Activated T-helper 17 cell treated with anti-CD3 and anti-CD28 coated beads, Interleukin-2, amount 50 U/mL, for 72 hours (primary cell): ENCODE measurements at regions not wholly inside any gene's neighbourhood (a gene's known extent, or its start where the extent isn't known, plus 50 kb on each side); places are given as distances from the start of the nearest gene placed in this dataset.

Experiments
- ATAC-seq: fragments of 150-1000 bp; cut with Tn5 transposase; replicated peaks from 2 replicates; pipeline ENCODE4 v1.10.0; 2021; ENCODE audit warnings: mild to moderate bottlenecking, moderate library complexity
- H3K27ac Mint-ChIP-seq: one replicate; pipeline ENCODE4 v1.8.0; 2022; ENCODE audit warnings: mixed read lengths
- H3K27me3 Mint-ChIP-seq: one replicate; pipeline ENCODE4 v1.8.0; 2022; ENCODE audit warnings: mixed read lengths
- H3K36me3 Mint-ChIP-seq: one replicate; pipeline ENCODE4 v1.8.0; 2022; ENCODE audit warnings: low read depth, mild to moderate bottlenecking, mixed read lengths
- H3K4me1 Mint-ChIP-seq: one replicate; pipeline ENCODE4 v1.8.0; 2022; ENCODE audit warnings: mixed read lengths
- H3K4me3 Mint-ChIP-seq: one replicate; pipeline ENCODE4 v1.8.0; 2022; ENCODE audit warnings: mild to moderate bottlenecking, mixed read lengths
- H3K9me3 Mint-ChIP-seq: one replicate; pipeline ENCODE4 v1.8.0; 2022; ENCODE audit warnings: mixed read lengths

DNA sequence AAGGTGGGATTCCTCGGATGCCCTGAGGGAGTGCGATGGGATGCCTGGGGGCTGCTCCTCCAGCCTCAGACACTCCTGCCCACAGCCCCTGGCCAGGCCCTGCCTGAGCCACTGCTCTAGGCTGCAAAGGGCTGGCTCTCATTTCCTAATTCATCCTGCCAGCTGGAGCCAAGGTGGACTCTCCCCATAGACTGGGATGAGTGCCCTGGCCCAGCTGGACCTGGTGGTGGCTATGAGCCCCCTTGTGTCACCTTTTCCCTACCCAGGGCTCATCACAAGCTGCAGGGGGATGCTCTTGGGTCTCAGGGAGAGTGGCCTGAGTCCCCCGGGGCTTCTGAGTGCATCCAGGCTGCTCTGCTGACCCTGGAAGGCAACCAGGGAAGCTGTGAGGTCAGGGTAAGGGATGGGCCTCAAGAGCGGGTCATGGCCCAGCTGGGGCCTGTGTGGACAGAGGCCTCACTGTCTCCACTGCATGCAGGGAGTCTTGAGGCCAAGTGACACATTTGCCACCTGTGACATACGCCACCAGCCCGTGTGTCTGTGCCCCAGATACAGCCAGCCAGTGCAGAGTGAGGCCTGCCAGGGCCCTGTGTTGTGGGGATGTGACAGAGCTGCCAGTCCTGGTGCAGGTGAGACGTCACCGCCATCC is 102.7 kb upstream of the IER5L start:
- Mint-ChIP-seq H3K36me3 (no peaks in the 10 kb centered on the region), H3K9me3 (no peaks in the 10 kb centered on the region), H3K4me1 (no peaks in the 10 kb centered on the region), H3K27ac (no peak overlapping the region), H3K27me3 (peaks cover under 1% of the 10 kb centered on the region), H3K4me3 (no peak overlapping the region)
- ATAC-seq, result no peak

DNA sequence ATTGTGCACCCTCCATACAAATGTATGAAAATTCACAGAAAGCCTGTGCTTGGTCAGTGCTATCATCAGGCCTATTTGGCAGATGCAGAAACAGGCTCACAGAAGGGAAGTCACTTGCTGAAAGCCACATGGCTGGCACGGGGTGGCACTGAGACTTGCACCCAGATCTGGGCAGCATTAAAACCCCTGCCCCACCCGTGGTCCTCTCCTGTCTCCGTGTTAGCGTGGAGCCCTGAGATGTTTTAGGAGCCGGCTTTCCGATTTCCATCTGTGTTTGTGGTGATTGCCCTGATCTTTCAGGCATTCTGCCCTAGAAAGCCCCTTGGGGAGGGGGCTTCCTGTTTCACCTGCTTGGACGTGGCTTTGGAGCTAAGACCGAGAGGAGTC is 102.2 kb upstream of the IER5L start:
- no peak for ATAC-seq
- H3K27ac Mint-ChIP-seq, result no peak overlapping the region
- H3K36me3 Mint-ChIP-seq, result no peaks in the 10 kb centered on the region
- H3K4me3 Mint-ChIP-seq, result no peak overlapping the region
- no peaks in the 10 kb centered on the region for H3K9me3 Mint-ChIP-seq
- peaks cover 4% of the 10 kb centered on the region for H3K27me3 Mint-ChIP-seq
- no peaks in the 10 kb centered on the region for H3K4me1 Mint-ChIP-seq

DNA sequence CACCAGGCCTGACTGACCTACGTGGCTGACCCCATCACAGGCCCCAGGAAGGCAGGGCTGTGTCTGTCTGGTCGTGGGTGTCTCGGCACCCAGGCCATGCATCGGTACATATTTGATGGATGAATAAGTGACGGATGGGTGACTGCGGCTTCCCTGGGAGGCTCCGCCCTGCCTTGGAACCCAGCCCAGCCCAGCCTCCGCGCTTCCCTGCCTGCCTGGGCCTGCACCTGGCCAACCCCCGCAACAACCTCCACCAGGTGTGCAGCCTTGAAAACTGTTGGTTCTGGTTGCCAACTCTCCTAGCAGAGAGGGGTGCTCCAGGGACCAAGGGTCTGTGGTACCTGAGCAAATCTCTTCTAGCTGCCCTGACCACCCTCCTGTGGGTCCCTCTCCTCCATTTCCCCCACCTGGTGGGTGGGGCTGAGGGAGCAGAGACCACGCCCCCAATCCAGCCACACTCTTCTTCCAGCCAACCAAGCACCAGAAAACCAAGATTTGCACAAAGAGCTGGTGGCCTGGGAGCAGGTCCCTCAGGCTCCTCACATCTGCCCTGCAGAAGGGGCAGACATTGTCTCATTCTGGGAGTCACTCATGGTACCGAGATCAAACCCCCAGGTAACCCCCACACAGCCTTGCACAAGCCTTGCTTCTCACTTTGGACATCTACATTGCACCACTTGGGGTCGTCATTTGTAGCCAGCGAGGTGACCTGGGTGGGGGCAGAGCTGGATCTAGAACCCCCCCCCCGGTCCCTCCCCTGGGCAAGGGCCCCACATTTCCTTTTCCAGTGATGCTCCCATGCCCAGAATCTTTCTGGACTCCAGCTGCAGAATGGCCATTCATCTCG is 100.6 kb upstream of the IER5L start:
- H3K27me3 Mint-ChIP-seq, result peaks cover 4% of the 10 kb centered on the region
- H3K27ac Mint-ChIP-seq, result no peak overlapping the region
- no peaks in the 10 kb centered on the region for H3K4me1 Mint-ChIP-seq
- no peaks in the 10 kb centered on the region for H3K9me3 Mint-ChIP-seq
- H3K36me3 Mint-ChIP-seq, result no peaks in the 10 kb centered on the region
- ATAC-seq, result no peak
- H3K4me3 Mint-ChIP-seq, result no peak overlapping the region

DNA sequence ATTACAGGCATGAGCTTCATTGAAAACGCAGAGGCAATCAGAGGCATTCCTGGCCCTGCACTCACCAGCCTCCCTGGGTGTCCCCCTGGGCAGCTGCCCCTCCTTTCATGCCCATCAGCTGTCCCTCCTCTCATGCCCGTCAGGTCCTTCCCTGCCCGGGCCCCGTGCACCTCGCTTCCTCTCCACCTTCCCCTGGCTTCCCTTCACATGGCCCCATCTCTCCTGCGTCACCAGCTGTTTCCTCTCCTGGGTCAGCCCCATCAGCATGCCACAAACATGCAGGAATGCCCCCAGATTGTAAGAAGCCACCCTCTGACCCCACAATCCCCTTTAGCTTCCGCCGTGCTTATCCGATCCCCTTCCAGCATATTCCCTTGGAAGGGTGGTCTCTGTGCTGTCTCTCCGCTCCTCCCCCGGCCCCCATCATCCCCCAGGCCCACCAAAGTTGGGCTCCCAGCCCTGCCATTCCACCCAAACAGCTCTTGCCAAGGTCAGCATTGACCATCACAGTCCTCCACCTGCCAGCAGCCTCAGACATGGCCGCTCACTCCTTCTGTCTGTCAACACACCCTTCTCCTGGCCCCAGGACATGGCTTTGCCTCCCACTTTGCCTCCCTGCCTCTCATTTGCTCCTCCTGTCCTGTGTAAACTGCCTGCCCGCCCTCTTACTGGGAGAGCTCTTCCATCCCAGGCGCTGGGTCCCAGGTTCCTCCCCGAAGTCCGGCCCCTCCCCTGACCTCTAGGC is 98.6 kb upstream of the IER5L start:
- no peaks in the 10 kb centered on the region for H3K9me3 Mint-ChIP-seq
- H3K27me3 Mint-ChIP-seq, result peaks cover 4% of the 10 kb centered on the region
- no peak overlapping the region for H3K4me3 Mint-ChIP-seq
- no peaks in the 10 kb centered on the region for H3K36me3 Mint-ChIP-seq
- no peak for ATAC-seq
- H3K27ac Mint-ChIP-seq, result no peak overlapping the region
- peaks cover 3% of the 10 kb centered on the region for H3K4me1 Mint-ChIP-seq

DNA sequence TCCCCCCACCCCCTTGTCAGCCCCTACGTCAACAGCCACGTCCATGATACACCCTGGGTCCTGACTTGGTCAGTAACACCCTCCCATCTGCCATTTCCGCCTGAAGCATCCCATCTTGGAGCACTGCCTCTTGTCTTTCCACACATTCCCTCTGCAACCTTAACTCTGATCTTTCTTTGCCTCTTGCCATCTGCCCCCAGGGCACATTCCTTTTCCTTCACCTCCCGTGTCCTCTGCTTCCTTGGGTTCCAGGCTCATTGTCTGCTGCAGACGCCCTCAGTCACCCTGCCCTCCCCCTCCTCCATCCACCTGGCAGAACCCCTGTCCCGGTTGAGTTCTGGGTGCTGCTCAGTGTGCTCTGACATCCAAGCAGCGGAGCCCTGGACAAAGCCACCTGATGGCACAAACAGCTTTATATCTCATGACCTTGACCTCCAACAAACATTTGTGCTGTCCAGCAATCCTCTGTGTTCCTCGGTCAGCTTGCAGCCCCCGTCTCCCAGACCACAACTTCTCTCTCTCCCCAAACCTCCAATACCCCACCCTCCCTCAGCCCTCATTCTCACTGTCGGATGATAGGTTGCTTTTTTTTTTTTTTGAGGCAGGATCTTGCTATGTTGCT is 97.7 kb upstream of the IER5L start:
- no peak for ATAC-seq

DNA sequence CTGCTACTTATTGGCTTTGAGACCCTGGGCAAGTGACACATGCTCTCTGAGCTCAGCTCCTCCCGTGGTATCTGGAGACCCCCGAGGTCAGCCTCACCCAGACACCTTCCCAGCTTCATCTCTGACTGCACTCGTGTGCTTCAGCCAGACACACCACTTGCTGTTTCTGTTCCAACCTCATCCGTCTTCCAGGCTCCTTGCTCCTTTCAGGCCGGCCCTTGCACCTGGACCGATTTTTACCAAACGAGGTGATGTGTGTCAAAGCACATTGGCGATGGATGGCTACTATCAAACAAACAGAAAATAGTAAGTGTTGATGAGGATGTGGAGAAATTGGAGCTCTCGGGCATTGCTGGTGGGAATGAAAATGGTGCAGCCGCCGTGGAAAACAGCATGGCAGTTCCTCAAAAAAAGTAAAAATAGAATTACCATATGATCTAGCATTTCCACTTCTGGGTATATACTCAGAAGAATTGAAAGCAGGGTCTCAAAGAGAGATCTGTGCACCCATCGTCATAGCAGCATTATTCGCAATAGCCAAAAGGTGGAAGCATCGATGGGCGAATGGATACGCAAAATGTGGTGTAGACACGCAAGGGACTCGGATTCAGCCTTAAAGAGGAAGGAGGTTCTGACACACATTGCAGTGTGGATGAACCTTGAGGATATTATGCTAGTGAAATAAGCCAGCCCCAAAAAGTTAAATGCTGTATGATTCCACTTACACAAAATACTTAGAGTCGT is 96.1 kb upstream of the IER5L start:
- ATAC-seq, result no peak
- H3K27ac Mint-ChIP-seq, result no peak overlapping the region
- H3K36me3 Mint-ChIP-seq, result no peaks in the 10 kb centered on the region
- peaks cover 20% of the 10 kb centered on the region for H3K4me1 Mint-ChIP-seq
- H3K9me3 Mint-ChIP-seq, result no peaks in the 10 kb centered on the region
- H3K27me3 Mint-ChIP-seq, result peaks cover 4% of the 10 kb centered on the region
- no peak overlapping the region for H3K4me3 Mint-ChIP-seq

More for the DNA sequence above, 97.7 kb upstream of the IER5L start:
- no peaks in the 10 kb centered on the region for H3K9me3 Mint-ChIP-seq
- peaks cover 12% of the 10 kb centered on the region for H3K4me1 Mint-ChIP-seq
- H3K4me3 Mint-ChIP-seq, result no peak overlapping the region
- no peaks in the 10 kb centered on the region for H3K36me3 Mint-ChIP-seq
- H3K27me3 Mint-ChIP-seq, result peaks cover 4% of the 10 kb centered on the region
- H3K27ac Mint-ChIP-seq, result no peak overlapping the region

DNA sequence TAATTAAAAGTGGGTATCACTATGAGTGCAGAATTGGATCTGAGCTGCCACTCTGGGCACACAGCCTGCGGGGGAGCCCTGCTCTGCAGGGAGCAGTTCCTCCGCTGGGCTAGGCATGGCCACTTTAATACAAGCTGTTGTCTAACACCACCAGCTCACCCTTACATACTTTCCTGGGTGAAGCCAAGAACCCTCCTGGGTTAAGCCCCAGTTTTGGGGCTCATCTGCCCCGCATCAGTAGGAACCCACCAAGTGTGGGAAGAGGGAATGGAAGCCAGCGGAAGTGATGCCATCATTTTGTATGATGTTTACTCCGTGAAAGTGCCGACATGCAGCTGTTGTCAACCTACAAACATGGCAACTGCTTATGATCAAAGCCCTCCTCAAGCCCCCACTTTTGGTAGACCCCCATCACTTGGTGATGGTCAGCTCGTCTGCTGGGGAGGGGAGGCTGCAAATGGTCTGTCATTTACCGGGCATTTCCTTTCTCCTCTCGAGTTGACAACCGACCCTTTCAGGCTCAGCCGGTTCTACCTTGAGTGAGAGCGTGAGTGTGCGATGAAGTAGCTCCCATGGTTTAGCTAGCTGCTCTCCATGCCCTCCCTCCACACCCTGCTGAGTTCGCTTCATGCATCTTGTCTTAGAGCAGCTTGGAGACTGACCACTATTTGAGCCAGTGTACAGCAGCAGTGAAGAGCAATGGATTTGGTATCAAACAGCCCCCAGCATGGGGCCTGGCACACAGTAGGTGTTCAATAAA is 95.3 kb upstream of the IER5L start:
- no peak overlapping the region for H3K27ac Mint-ChIP-seq
- H3K4me3 Mint-ChIP-seq, result no peak overlapping the region
- H3K27me3 Mint-ChIP-seq, result peaks cover 4% of the 10 kb centered on the region
- H3K36me3 Mint-ChIP-seq, result no peaks in the 10 kb centered on the region
- H3K4me1 Mint-ChIP-seq, result peaks cover 20% of the 10 kb centered on the region
- no peaks in the 10 kb centered on the region for H3K9me3 Mint-ChIP-seq
- ATAC-seq, result no peak

DNA sequence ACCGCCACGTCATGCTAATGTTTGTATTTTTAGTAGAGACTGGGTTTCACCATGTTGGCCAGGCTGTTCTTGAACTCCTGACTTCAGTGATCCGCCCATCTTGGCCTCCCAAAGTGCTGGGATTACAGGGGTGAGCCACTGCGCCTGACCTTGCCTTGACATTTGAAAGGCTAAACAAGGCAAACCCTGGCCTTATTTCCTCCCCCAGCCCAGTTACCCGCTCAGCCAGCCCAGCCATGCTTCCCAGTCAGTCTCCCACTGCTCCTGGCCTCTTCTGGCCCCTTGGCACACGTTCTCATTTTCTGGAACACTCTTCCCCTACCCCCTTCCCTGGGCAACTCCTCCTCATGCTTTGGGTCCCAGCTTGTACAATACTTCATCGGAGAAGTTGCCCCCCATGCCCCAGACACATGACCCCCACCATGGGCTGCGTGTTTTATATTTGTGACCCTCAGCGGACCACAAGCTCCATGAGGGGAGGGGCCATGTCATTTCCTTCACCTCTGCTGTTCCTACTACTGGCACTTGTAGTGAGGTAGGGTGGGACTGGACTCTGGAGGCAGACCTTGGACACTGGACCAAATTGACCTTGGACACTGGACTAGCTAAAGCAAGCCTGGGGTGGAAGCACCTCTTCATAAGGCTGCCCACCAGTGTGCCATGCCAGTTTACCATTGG is 94.4 kb upstream of the IER5L start:
- Mint-ChIP-seq H3K4me1 (peaks cover 20% of the 10 kb centered on the region), H3K4me3 (no peak overlapping the region), H3K27me3 (peaks cover 4% of the 10 kb centered on the region), H3K9me3 (no peaks in the 10 kb centered on the region), H3K27ac (peak overlapping the region; percentile 17), H3K36me3 (no peaks in the 10 kb centered on the region)
- no peak for ATAC-seq

DNA sequence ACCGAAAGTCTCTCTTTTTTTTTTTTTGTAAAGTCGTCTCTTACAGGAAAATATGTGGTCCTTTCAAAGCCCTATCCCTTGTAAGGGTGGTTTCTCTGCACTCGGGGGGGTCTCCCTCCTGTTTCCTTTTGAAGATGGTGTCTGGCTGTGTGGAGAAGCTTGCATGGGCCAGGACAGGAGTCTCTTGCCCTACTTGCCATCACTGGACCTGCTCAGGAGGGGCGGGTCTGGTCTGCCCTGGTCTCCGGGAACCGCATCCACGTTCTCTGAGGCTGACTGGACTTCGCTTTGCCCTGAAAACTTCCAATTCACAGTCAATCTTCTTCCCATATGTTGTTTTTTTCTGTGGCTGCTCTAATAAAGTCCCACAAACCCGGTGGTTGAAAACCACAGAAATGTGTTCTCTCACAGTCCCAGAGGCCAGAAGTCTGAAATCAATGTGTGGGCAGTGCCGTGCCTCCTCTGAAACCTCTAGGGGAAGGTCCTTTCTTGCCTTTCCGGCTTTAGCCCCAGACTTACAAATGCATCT is 92.9 kb upstream of the IER5L start:
- H3K36me3 Mint-ChIP-seq, result no peaks in the 10 kb centered on the region
- H3K27me3 Mint-ChIP-seq, result peaks cover 4% of the 10 kb centered on the region
- no peaks in the 10 kb centered on the region for H3K9me3 Mint-ChIP-seq
- H3K27ac Mint-ChIP-seq, result peak overlapping the region; percentile 73
- H3K4me3 Mint-ChIP-seq, result peak overlapping the region; percentile 70
- ATAC-seq, result peak; percentile 74
- H3K4me1 Mint-ChIP-seq, result peaks cover 20% of the 10 kb centered on the region

DNA sequence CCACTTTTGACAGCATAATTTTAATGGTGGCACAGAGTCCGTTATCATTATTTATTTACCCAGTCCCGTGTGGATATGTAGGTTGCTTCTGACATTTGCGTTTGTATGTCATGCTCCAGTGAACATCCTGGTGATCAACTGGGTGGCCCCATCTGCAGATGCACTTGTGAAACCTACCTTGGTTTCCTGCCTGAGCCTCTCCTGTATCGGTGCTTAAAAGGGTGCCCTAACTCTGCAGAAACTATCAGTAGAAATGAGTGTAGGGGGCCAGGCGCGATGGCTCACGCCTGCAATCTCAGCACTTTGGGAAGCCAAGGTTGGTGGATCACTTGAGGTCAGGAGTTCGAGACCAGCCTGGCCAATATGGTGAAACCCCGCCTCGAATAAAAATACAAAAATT is 92.1 kb upstream of the IER5L start:
- H3K36me3 Mint-ChIP-seq, result no peaks in the 10 kb centered on the region
- H3K27me3 Mint-ChIP-seq, result no peaks in the 10 kb centered on the region
- peak overlapping the region; percentile 73 for H3K27ac Mint-ChIP-seq
- H3K4me1 Mint-ChIP-seq, result peaks cover 20% of the 10 kb centered on the region
- H3K9me3 Mint-ChIP-seq, result no peaks in the 10 kb centered on the region
- peak; percentile 87 for ATAC-seq
- H3K4me3 Mint-ChIP-seq, result peak overlapping the region; percentile 70

DNA sequence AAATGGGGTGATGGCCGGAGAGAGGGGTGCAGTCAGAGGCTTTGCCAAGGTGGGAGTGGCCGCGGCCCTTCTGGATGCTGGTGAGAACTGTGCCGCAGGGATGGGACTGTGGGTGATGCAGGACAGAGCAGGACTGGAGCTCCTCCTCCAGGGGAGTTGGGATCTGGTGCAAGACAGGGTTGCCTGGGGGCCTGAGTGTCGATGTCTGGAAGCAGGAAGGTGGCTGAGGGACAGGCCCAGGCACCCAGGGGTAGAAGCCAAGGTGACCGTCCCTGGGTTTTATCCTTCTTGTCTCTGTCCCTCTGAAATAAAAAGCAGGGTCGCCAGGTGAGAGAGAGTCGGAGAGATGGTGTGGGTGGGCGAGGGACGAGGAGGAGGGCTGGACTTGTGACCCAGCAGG is 89.1 kb upstream of the IER5L start:
- Mint-ChIP-seq H3K4me1 (peaks cover 20% of the 10 kb centered on the region), H3K9me3 (no peaks in the 10 kb centered on the region), H3K27ac (no peak overlapping the region), H3K36me3 (no peaks in the 10 kb centered on the region), H3K4me3 (no peak overlapping the region), H3K27me3 (no peaks in the 10 kb centered on the region)
- no peak for ATAC-seq

DNA sequence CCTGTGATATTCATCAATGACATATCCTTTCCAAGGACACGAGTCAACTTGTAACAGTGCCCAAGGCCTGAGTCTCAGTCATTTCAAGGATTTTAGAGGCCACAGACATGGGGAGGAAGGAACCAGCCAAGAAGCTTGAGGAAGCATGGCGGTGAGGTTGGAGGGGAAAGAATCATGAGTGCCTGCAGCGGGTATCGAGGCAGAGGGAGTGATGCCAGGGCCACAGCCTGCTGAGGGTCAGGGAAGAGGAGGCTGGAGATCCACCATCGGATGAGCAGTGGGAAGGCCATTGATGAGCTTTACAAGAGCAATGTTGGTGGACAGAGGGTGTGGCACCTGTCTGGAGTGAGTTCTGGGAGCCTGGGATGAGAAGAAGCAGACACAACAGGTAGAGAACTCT is 88.5 kb upstream of the IER5L start:
- Mint-ChIP-seq H3K9me3 (no peaks in the 10 kb centered on the region), H3K27ac (no peak overlapping the region), H3K36me3 (no peaks in the 10 kb centered on the region), H3K27me3 (no peaks in the 10 kb centered on the region), H3K4me3 (no peak overlapping the region), H3K4me1 (peaks cover 17% of the 10 kb centered on the region)
- ATAC-seq, result no peak

DNA sequence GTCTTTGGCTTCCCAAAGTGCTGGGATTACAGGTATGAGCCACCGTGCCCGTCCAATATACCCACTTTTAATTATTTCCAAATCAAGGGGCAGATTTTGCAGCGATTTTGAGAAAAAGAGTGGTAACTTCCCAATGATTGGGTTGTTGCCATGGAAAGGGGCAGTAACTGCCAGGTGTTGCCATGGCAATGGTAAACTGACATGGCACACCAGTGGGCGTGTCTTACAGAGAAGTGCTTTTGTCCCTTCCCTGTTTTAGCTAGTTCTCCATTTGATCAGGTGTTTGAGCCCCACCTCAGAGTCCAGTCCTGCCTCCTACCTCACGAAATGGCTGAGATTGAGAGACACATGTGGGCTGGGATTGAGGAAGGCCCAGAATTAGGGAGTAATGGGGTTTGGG is 86.3 kb upstream of the IER5L start:
- Mint-ChIP-seq H3K4me1 (peaks cover 13% of the 10 kb centered on the region), H3K4me3 (no peak overlapping the region), H3K27me3 (no peaks in the 10 kb centered on the region), H3K27ac (no peak overlapping the region), H3K9me3 (no peaks in the 10 kb centered on the region), H3K36me3 (no peaks in the 10 kb centered on the region)
- ATAC-seq, result no peak
